ENCODE measurements at regions not wholly inside any gene's neighbourhood (a gene's known extent, or its start where the extent isn't known, plus 50 kb on each side); places are given as distances from the start of the nearest gene placed in this dataset.

DNA sequence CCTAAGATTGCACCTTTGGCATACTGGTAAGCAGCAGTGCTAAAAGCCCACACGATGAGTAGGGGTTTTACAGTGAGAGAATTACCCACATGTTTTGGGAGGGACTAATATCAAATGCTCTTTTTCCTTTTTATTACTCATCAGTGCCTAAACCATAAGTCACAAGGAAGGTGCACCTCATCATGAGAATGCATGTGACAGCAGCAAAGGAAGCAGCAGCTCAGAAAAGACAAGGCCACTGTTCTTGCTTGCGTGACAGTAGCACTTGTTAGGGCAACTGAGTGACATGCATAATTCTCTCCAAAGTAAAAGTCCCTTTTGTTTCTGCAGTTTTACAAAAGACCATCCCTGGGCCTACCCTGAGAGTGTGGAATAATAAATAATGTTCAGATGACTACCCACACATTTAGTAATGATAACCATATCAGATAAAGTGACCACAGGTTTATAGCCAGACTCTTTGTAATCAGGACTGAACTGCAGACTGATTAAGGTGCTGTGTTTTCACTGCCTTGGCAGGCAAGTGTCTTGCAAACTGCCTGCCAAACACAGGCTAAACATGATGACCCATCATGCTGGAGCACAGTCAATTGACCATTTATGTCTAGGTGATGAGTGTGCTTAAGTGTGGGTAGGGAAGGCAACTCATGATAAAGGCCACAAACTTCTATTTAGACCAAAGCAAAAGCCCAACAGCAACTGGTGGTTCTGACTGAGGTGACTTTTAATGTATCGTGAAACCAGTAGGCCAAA, 1751.4 kb downstream of the TP53TG3F start:
- no peak for TF ChIP-seq POLR2AphosphoS5 (IDR thresholded peaks at IDR 0.05; ENCODE audit: borderline replicate concordance, low read depth, low read length)
- TF ChIP-seq EZH2 (IDR thresholded peaks at IDR 0.05): no peak
